H1 (cell line): ENCODE measurements at regions not wholly inside any gene's neighbourhood (a gene's known extent, or its start where the extent isn't known, plus 50 kb on each side); places are given as distances from the start of the nearest gene placed in this dataset.

Source experiments
- CTCF ChIA-PET: fragments of 300-600 bp; sonication (Branson Sonifier 250); formaldehyde crosslinking; loops from one replicate; lab custom pipeline; 2021; ENCODE audit not compliant: partially characterized antibody; lab: Charles Lee
- POLR2A ChIA-PET: fragments of 300-600 bp; sonication (Branson Sonifier 250); formaldehyde crosslinking; loops from one replicate; lab custom pipeline; 2021; ENCODE audit warnings: inconsistent platforms; ENCODE audit not compliant: partially characterized antibody; lab: Charles Lee
- DNase-seq, 2 experiments: peaks; one replicate each; pipeline versions ENCODE4 v3.0.0 to v3.0.0-alpha.2; 2010 to 2022; ENCODE audit warnings: low spot score in 2 of 2, low read depth in 1 of 2, mixed read lengths in 1 of 2
- FAIRE-seq: peaks from 2 replicates; lab custom pipeline; 2011; peaks lifted over from hg19 to GRCh38; lab: Jason Lieb, UNC
- H2AFZ ChIP-seq: 2 replicates; pipeline ENCODE4 v1.8.1; 2012; ENCODE audit warnings: low read length, inconsistent platforms
- H2AK5ac ChIP-seq: 2 replicates; pipeline ENCODE4 v1.6.1; 2013; ENCODE audit warnings: low read depth, low read length
- H2BK120ac ChIP-seq: replicated peaks from 2 replicates; pipeline ENCODE3; 2013; ENCODE audit warnings: low read depth, low read length, inconsistent platforms
- H2BK12ac ChIP-seq: 2 replicates; pipeline ENCODE4 v1.6.1; 2013; ENCODE audit warnings: low read depth, low read length
- H2BK15ac ChIP-seq: 2 replicates; pipeline ENCODE4 v1.6.1; 2013; ENCODE audit warnings: low read length
- H2BK20ac ChIP-seq: 2 replicates; pipeline ENCODE4 v1.6.1; 2013; ENCODE audit warnings: low read length
- H2BK5ac ChIP-seq: 2 replicates; pipeline ENCODE4 v1.6.1; 2013; ENCODE audit warnings: low read depth, low read length
- H3K14ac ChIP-seq: 2 replicates; pipeline ENCODE4 v1.6.1; 2013; ENCODE audit warnings: inconsistent platforms; ENCODE audit not compliant: insufficient read length
- H3K18ac ChIP-seq: 2 replicates; pipeline ENCODE4 v1.6.1; 2013; ENCODE audit warnings: low read length; ENCODE audit errors: extremely low read depth
- H3K23ac ChIP-seq: 2 replicates; pipeline ENCODE4 v1.6.1; 2013; ENCODE audit warnings: inconsistent platforms; ENCODE audit not compliant: insufficient read length
- H3K23me2 ChIP-seq: 2 replicates; pipeline ENCODE4 v1.6.1; 2013; ENCODE audit warnings: low read depth, low read length
- H3K27ac ChIP-seq: 2 replicates; pipeline ENCODE4 v1.6.1; 2011; ENCODE audit warnings: low read depth, low read length, inconsistent platforms
- H3K27me3 ChIP-seq, 4 experiments: replicated peaks in 1 of 4; 1 replicate in 1 of 4; 2 replicates in 3 of 4; pipeline versions ENCODE4 v1.6.1 to v1.8.1; 2011 to 2013; ENCODE audit warnings: low read length in 3 of 4, mild to moderate bottlenecking in 3 of 4, inconsistent platforms in 2 of 4, mixed read lengths in 2 of 4, moderate library complexity in 1 of 4; ENCODE audit not compliant: control insufficient read depth in 3 of 4, insufficient read depth in 3 of 4; ENCODE audit errors: extremely low read depth in 1 of 4
- H3K36me3 ChIP-seq, 4 experiments: 2 replicates each; pipeline versions ENCODE4 v1.6.1 to v1.8.1; 2011 to 2013; ENCODE audit warnings: mild to moderate bottlenecking in 4 of 4, low read length in 3 of 4, moderate library complexity in 2 of 4, control low read depth in 1 of 4, inconsistent platforms in 1 of 4; ENCODE audit not compliant: insufficient read depth in 4 of 4, control insufficient read depth in 2 of 4
- H3K4ac ChIP-seq: replicated peaks from 2 replicates; pipeline ENCODE3; 2013; ENCODE audit warnings: low read length, low read depth, mixed read lengths, inconsistent platforms; ENCODE audit not compliant: insufficient read length
- H3K4me1 ChIP-seq, 4 experiments: replicated peaks in 1 of 4; 1 replicate in 1 of 4; 2 replicates in 3 of 4; pipeline versions ENCODE4 v1.6.1 to v1.8.1; 2011 to 2013; ENCODE audit warnings: low read length in 3 of 4, inconsistent platforms in 2 of 4, mixed read lengths in 1 of 4; ENCODE audit not compliant: insufficient read depth in 4 of 4, control insufficient read depth in 3 of 4
- H3K4me2 ChIP-seq, 2 experiments: 2 replicates each; pipeline versions ENCODE4 v1.6.1 to v1.8.1; 2011 to 2013; ENCODE audit warnings: low read depth in 2 of 2, low read length in 2 of 2, control low read depth in 1 of 2, inconsistent platforms in 1 of 2, mild to moderate bottlenecking in 1 of 2; ENCODE audit not compliant: insufficient read depth in 1 of 2
- H3K4me3 ChIP-seq, 4 experiments: fragments of 200-600, 300-600 bp in 1 of 4; sonication (generic), shearing (Covaris generic), sonication (Bioruptor Twin) in 1 of 4; 2 replicates each; pipeline versions ENCODE4 v1.5.1 to v1.8.1; 2011 to 2016; ENCODE audit warnings: low read length in 4 of 4, low read depth in 3 of 4, control low read depth in 2 of 4, inconsistent platforms in 2 of 4, mild to moderate bottlenecking in 2 of 4, mixed read lengths in 1 of 4, moderate library complexity in 1 of 4; ENCODE audit not compliant: insufficient read depth in 2 of 4; ENCODE audit errors: extremely low read depth in 1 of 4
- H3K56ac ChIP-seq: replicated peaks from 2 replicates; pipeline ENCODE3; 2013; ENCODE audit warnings: low read depth, mild to moderate bottlenecking, mixed read lengths, low read length, inconsistent platforms; ENCODE audit not compliant: insufficient read length
- H3K79me1 ChIP-seq: 2 replicates; pipeline ENCODE4 v1.6.1; 2013; ENCODE audit warnings: low read depth, low read length, control low read depth
- H3K79me2 ChIP-seq, 2 experiments: 2 replicates each; pipeline versions ENCODE4 v1.6.1 to v1.8.1; 2012 to 2013; ENCODE audit warnings: low read length in 2 of 2, mild to moderate bottlenecking in 2 of 2, inconsistent platforms in 1 of 2; ENCODE audit not compliant: insufficient read depth in 2 of 2, control insufficient read depth in 1 of 2
- H3K9ac ChIP-seq, 4 experiments: replicated peaks in 1 of 4; 1 replicate in 1 of 4; 2 replicates in 3 of 4; pipeline versions ENCODE4 v1.6.1 to v1.8.1; 2011 to 2013; ENCODE audit warnings: low read depth in 3 of 4, low read length in 3 of 4, control low read depth in 2 of 4, mild to moderate bottlenecking in 2 of 4, moderate library complexity in 2 of 4, inconsistent platforms in 1 of 4; ENCODE audit errors: extremely low read depth in 1 of 4
- H3K9me3 ChIP-seq, 2 experiments: 2 replicates each; pipeline versions ENCODE4 v1.6.1 to v1.8.1; 2012 to 2013; ENCODE audit warnings: mild to moderate bottlenecking in 2 of 2, moderate library complexity in 2 of 2, control low read depth in 1 of 2, inconsistent platforms in 1 of 2, low read depth in 1 of 2, low read length in 1 of 2, mixed read lengths in 1 of 2; ENCODE audit not compliant: insufficient read depth in 2 of 2
- H4K20me1 ChIP-seq, 2 experiments: replicated peaks in 1 of 2; 2 replicates each; pipeline versions ENCODE3 to v1.8.1; 2011 to 2013; ENCODE audit warnings: inconsistent platforms in 2 of 2, low read length in 2 of 2, mild to moderate bottlenecking in 1 of 2; ENCODE audit not compliant: insufficient read depth in 2 of 2, control insufficient read depth in 1 of 2
- H4K5ac ChIP-seq: 2 replicates; pipeline ENCODE4 v1.6.1; 2013; ENCODE audit warnings: low read length, low read depth, mixed read lengths, inconsistent platforms; ENCODE audit not compliant: insufficient read length
- H4K8ac ChIP-seq: 2 replicates; pipeline ENCODE4 v1.8.0; 2013; ENCODE audit warnings: mild to moderate bottlenecking, moderate library complexity, low read length, inconsistent platforms; ENCODE audit not compliant: insufficient read depth; ENCODE audit errors: extremely low read depth
- H4K91ac ChIP-seq: replicated peaks from 2 replicates; pipeline ENCODE3; 2013; ENCODE audit warnings: low read length, mixed read lengths, inconsistent platforms; ENCODE audit not compliant: insufficient read length
- BRCA1 ChIP-seq: IDR thresholded peaks from 2 replicates; pipeline ENCODE4 v1.6.1; 2012; ENCODE audit warnings: low read depth, low read length, improper control_type of control experiment
- HDAC2 ChIP-seq, 2 experiments: fragments of 300-600 bp in 1 of 2; sonication (generic) in 1 of 2; IDR thresholded peaks; 2 replicates each; pipeline ENCODE4 v1.6.1; 2011 to 2012; ENCODE audit warnings: low read depth in 2 of 2, low read length in 2 of 2, mild to moderate bottlenecking in 2 of 2, moderate library complexity in 2 of 2, borderline replicate concordance in 1 of 2, inconsistent platforms in 1 of 2
- JUND ChIP-seq: IDR thresholded peaks from 2 replicates; pipeline ENCODE4 v1.6.1; 2011; ENCODE audit warnings: mild to moderate bottlenecking, improper control_type of control experiment, low read length
- KDM1A ChIP-seq: fragments of 200-600, 300-600 bp; sonication (generic); IDR thresholded peaks from 2 replicates; pipeline ENCODE4 v1.7.1; 2016; ENCODE audit warnings: mild to moderate bottlenecking, low read length, borderline replicate concordance
- RFX5 ChIP-seq: IDR thresholded peaks from 2 replicates; pipeline ENCODE4 v1.6.1; 2011; ENCODE audit warnings: low read depth, low read length, improper control_type of control experiment, borderline replicate concordance
- SIN3A ChIP-seq, 2 experiments: IDR thresholded peaks in 1 of 2; conservative IDR thresholded peaks in 1 of 2; 2 replicates each; pipeline ENCODE4 v1.6.1; 2011 to 2012; ENCODE audit warnings: low read length in 2 of 2, improper control_type of control experiment in 1 of 2, low read depth in 1 of 2, mild to moderate bottlenecking in 1 of 2
- SP2 ChIP-seq: IDR thresholded peaks from 2 replicates; pipeline ENCODE4 v1.6.1; 2012; ENCODE audit warnings: mild to moderate bottlenecking, low read length, inconsistent platforms
- SRF ChIP-seq: IDR thresholded peaks from 2 replicates; pipeline ENCODE4 v1.6.1; 2011; ENCODE audit warnings: mild to moderate bottlenecking, low read depth, low read length, moderate library complexity
- TAF1 ChIP-seq: IDR thresholded peaks from 2 replicates; pipeline ENCODE4 v1.6.1; 2011; ENCODE audit warnings: mild to moderate bottlenecking, low read depth, low read length
- TBP ChIP-seq: IDR thresholded peaks from 2 replicates; pipeline ENCODE4 v1.6.1; 2011; ENCODE audit warnings: low read depth, low read length, improper control_type of control experiment
- TCF12 ChIP-seq: IDR thresholded peaks from 2 replicates; pipeline ENCODE4 v1.6.1; 2011; ENCODE audit warnings: low read depth, mild to moderate bottlenecking, low read length
- WGBS, 2 experiments: shearing (Covaris generic) in 1 of 2; methylation state at CpG; one replicate each; pipeline versions ENCODE4 v1.1.6 to v1.1.7; 2013 to 2015; ENCODE audit warnings: low lambda C conversion rate in 2 of 2, mixed read lengths in 2 of 2, inconsistent platforms in 1 of 2, low coverage in 1 of 2, missing lambda C conversion rate in 1 of 2; ENCODE audit not compliant: insufficient replicate concordance in 2 of 2, insufficient coverage in 1 of 2, insufficient read length in 1 of 2; ENCODE audit errors: extremely low coverage in 1 of 2, missing lambda C conversion rate in 1 of 2; 5-methylcytosine and 5-hydroxymethylcytosine counted together
- TF ChIP-seq, protein P1 (sequence below): IDR thresholded peaks from 2 replicates; pipeline ENCODE4 v1.6.1; 2012; ENCODE audit warnings: inconsistent platforms

GRCh38 chr19:28956961-28957360, 256.0 kb downstream of the UQCRFS1 start:
- H3K56ac ChIP-seq: no peak overlapping the region
- H2BK12ac ChIP-seq: no peak overlapping the region
- H3K23ac ChIP-seq: no peak overlapping the region
- ChIA-PET CTCF (interaction anchor here (1.0 to 2.4 kb wide), 3 partner anchors 14 to 21 kb away, joined by 4 to 7 read pairs (median 5); no protein-coding TSS in a partner anchor), POLR2A (no interaction called here)
- H3K9me3 ChIP-seq: peaks cover 4 to 14% of the 10 kb centered on the region in 2 experiments
- no peak for FAIRE-seq
- no peak overlapping the region for H4K5ac ChIP-seq
- WGBS, 2 experiments: 98% methylated on average over 2 of the region's 2 CpGs; no CpG with 5 or more reads in 1 of the 2 experiments
- H3K36me3 ChIP-seq: no peaks in the 10 kb centered on the region
- no peak overlapping the region for H2BK120ac ChIP-seq
- no peak overlapping the region for H3K14ac ChIP-seq
- H2BK20ac ChIP-seq: no peak overlapping the region
- no peak overlapping the region for H3K4me3 ChIP-seq
- no peaks in the 10 kb centered on the region for H3K4me1 ChIP-seq
- no peak overlapping the region for H3K4me2 ChIP-seq
- no peak overlapping the region for H3K27ac ChIP-seq
- H4K91ac ChIP-seq: no peak overlapping the region
- H3K9ac ChIP-seq: no peak overlapping the region
- H3K79me1 ChIP-seq: no peaks in the 10 kb centered on the region
- no peaks in the 10 kb centered on the region for H3K23me2 ChIP-seq
- no peaks in the 10 kb centered on the region for H3K79me2 ChIP-seq
- no peak overlapping the region for H2BK15ac ChIP-seq
- H2AK5ac ChIP-seq: no peak overlapping the region
- no peak overlapping the region for H4K8ac ChIP-seq
- H4K20me1 ChIP-seq: no peaks in the 10 kb centered on the region
- no peak overlapping the region for H3K4ac ChIP-seq
- no peak overlapping the region for H2BK5ac ChIP-seq
- no peak overlapping the region for H3K18ac ChIP-seq
- no peak overlapping the region for H2AFZ ChIP-seq
- H3K27me3 ChIP-seq: no peaks in the 10 kb centered on the region; a peak in 1 of 7 replicates
- no peak for TF ChIP-seq SIN3A (conservative IDR thresholded peaks at IDR 0.05 in 1 of 2, IDR thresholded peaks at IDR 0.05 in 1 of 2; ENCODE audit: low read depth in 1 of 2, low read length in 2 of 2)
- TF ChIP-seq BRCA1: no peak
- TF ChIP-seq TBP: no peak
- no peak for TF ChIP-seq KDM1A
- TF ChIP-seq HDAC2 (IDR thresholded peaks at IDR 0.05; ENCODE audit: borderline replicate concordance in 1 of 2, low read depth in 2 of 2, low read length in 2 of 2): no peak
- TF ChIP-seq JUND: no peak
- no peak for TF ChIP-seq TCF12
- no peak for TF ChIP-seq SP2
- TF ChIP-seq, protein P1, sequence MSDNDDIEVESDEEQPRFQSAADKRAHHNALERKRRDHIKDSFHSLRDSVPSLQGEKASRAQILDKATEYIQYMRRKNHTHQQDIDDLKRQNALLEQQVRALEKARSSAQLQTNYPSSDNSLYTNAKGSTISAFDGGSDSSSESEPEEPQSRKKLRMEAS: no peak
- no peak for TF ChIP-seq RFX5
- no peak for TF ChIP-seq TAF1
- TF ChIP-seq SRF: no peak
- TF ChIP-seq, all 59 proteins: peak for 0
- no peak for DNase-seq
